IMR-90 (cell line): ENCODE measurements at regions not wholly inside any gene's neighbourhood (a gene's known extent, or its start where the extent isn't known, plus 50 kb on each side); places are given as distances from the start of the nearest gene placed in this dataset.

Source experiments
- ATAC-seq: fragments of 200-7000 bp; cut with Tn5 transposase; 2 replicates; pipeline ENCODE4 v1.9.1; 2020; ENCODE audit warnings: low read depth, mild to moderate bottlenecking, moderate library complexity
- BruUV-seq: library from RNA; stranded (reverse); fragments of 400-500 nt; replicated peaks from 2 replicates; lab custom pipeline; 2021; lab: Mats Ljungman, UMichigan
- CTCF ChIA-PET: fragments of 300-600 bp; formaldehyde crosslinking; extraction: SDS; loops from one replicate; lab custom pipeline; 2021; ENCODE audit warnings: antibody characterized with exemption; lab: Yijun Ruan, JAX
- POLR2A ChIA-PET: fragments of 300-600 bp; sonication (Branson Sonifier 250); formaldehyde crosslinking; loops from one replicate; lab custom pipeline; 2022; ENCODE audit warnings: antibody characterized with exemption; ENCODE audit not compliant: unreplicated experiment; lab: Charles Lee
- DNase-seq: peaks from one replicate; pipeline ENCODE4 v3.0.0; 2013
- H2AFZ ChIP-seq: replicated peaks from 2 replicates; pipeline ENCODE3; 2013; ENCODE audit warnings: low read length, mild to moderate bottlenecking; ENCODE audit not compliant: poor library complexity
- H2AK5ac ChIP-seq: 2 replicates; pipeline ENCODE4 v1.6.1; 2013; ENCODE audit warnings: low read depth, low read length, inconsistent platforms
- H2AK9ac ChIP-seq: replicated peaks from 2 replicates; pipeline ENCODE3; 2013; ENCODE audit warnings: mild to moderate bottlenecking, low read depth, low read length, moderate library complexity; ENCODE audit not compliant: poor library complexity
- H2BK120ac ChIP-seq: 2 replicates; pipeline ENCODE4 v1.6.1; 2013; ENCODE audit warnings: low read depth, low read length, inconsistent platforms
- H2BK15ac ChIP-seq: 3 replicates; pipeline ENCODE4 v1.6.1; 2013; ENCODE audit warnings: low read depth, low read length, inconsistent platforms
- H2BK20ac ChIP-seq: 2 replicates; pipeline ENCODE4 v1.6.1; 2013; ENCODE audit warnings: low read depth, mild to moderate bottlenecking, inconsistent platforms, low read length, moderate library complexity
- H2BK5ac ChIP-seq: 2 replicates; pipeline ENCODE4 v1.6.1; 2013; ENCODE audit warnings: mild to moderate bottlenecking, low read depth, low read length, inconsistent platforms; ENCODE audit not compliant: poor library complexity, severe bottlenecking
- H3K14ac ChIP-seq: replicated peaks from 2 replicates; pipeline ENCODE4 v1.6.1; 2013; ENCODE audit warnings: low read depth, low read length, inconsistent platforms
- H3K18ac ChIP-seq: 2 replicates; pipeline ENCODE4 v1.6.1; 2013; ENCODE audit warnings: low read depth, low read length, control low read depth
- H3K23ac ChIP-seq: 2 replicates; pipeline ENCODE4 v1.6.1; 2013; ENCODE audit warnings: low read depth, low read length, inconsistent platforms
- H3K27ac ChIP-seq: 2 replicates; pipeline ENCODE4 v1.5.1; 2013; ENCODE audit warnings: mild to moderate bottlenecking, control low read depth, low read length; ENCODE audit not compliant: insufficient read depth
- H3K27me3 ChIP-seq: 2 replicates; pipeline ENCODE4 v1.6.1; 2013; ENCODE audit warnings: low read length; ENCODE audit not compliant: control insufficient read depth, insufficient read depth
- H3K36me3 ChIP-seq: 2 replicates; pipeline ENCODE4 v1.6.1; 2013; ENCODE audit warnings: low read length, mixed read lengths; ENCODE audit not compliant: control insufficient read depth, insufficient read depth
- H3K4ac ChIP-seq: 2 replicates; pipeline ENCODE4 v1.6.1; 2013; ENCODE audit warnings: low read depth, low read length, inconsistent platforms
- H3K4me1 ChIP-seq: 2 replicates; pipeline ENCODE4 v1.6.1; 2013; ENCODE audit warnings: low read length, mixed read lengths; ENCODE audit not compliant: control insufficient read depth, insufficient read depth
- H3K4me2 ChIP-seq: 2 replicates; pipeline ENCODE4 v1.6.1; 2013; ENCODE audit warnings: low read depth, mild to moderate bottlenecking, control low read depth, low read length, moderate library complexity
- H3K4me3 ChIP-seq: 2 replicates; pipeline ENCODE4 v1.5.1; 2013; ENCODE audit warnings: low read depth, mild to moderate bottlenecking, control low read depth, low read length, moderate library complexity; ENCODE audit not compliant: insufficient read depth
- H3K56ac ChIP-seq: 2 replicates; pipeline ENCODE4 v1.6.1; 2013; ENCODE audit warnings: low read length, inconsistent platforms; ENCODE audit not compliant: insufficient read depth; ENCODE audit errors: extremely low read depth
- H3K79me1 ChIP-seq, 2 experiments: 2 replicates each; pipeline ENCODE4 v1.6.1; 2013; ENCODE audit warnings: low read length in 2 of 2, inconsistent platforms in 1 of 2, low read depth in 1 of 2
- H3K9ac ChIP-seq: 2 replicates; pipeline ENCODE4 v1.6.1; 2013; ENCODE audit warnings: low read depth, low read length, control low read depth
- H3K9me1 ChIP-seq: 2 replicates; pipeline ENCODE4 v1.6.1; 2013; ENCODE audit warnings: low read length, inconsistent platforms; ENCODE audit not compliant: insufficient read depth
- H3K9me3 ChIP-seq: 2 replicates; pipeline ENCODE4 v1.6.1; 2013; ENCODE audit warnings: low read length; ENCODE audit not compliant: control insufficient read depth, insufficient read depth
- H4K20me1 ChIP-seq: 2 replicates; pipeline ENCODE4 v1.6.1; 2013; ENCODE audit warnings: low read length, inconsistent platforms; ENCODE audit not compliant: insufficient read depth
- H4K5ac ChIP-seq: 2 replicates; pipeline ENCODE4 v1.6.1; 2013; ENCODE audit warnings: mild to moderate bottlenecking, low read depth, low read length, control low read depth
- H4K8ac ChIP-seq, 2 experiments: 2 replicates each; pipeline ENCODE4 v1.6.1; 2013; ENCODE audit warnings: low read depth in 2 of 2, low read length in 2 of 2, control low read depth in 1 of 2, inconsistent platforms in 1 of 2
- H4K91ac ChIP-seq: 2 replicates; pipeline ENCODE4 v1.6.1; 2013; ENCODE audit warnings: low read depth, low read length, inconsistent platforms; ENCODE audit not compliant: insufficient read depth
- BHLHE40 ChIP-seq: fragments of 150-350 bp; IDR thresholded peaks from 2 replicates; pipeline ENCODE4 v1.6.1; 2016; ENCODE audit warnings: mild to moderate bottlenecking, low read depth, low read length
- CHD1 ChIP-seq: IDR thresholded peaks from 2 replicates; pipeline ENCODE4 v1.6.1; 2012; ENCODE audit warnings: low read depth, low read length, improper control_type of control experiment
- FOS ChIP-seq: fragments of 150-350 bp; IDR thresholded peaks from 2 replicates; pipeline ENCODE4 v1.6.1; 2016; ENCODE audit warnings: low read depth, low read length
- MAFK ChIP-seq: IDR thresholded peaks from 2 replicates; pipeline ENCODE4 v1.6.1; 2012; ENCODE audit warnings: low read depth, low read length, improper control_type of control experiment
- MXI1 ChIP-seq: IDR thresholded peaks from 2 replicates; pipeline ENCODE4 v1.6.1; 2012; ENCODE audit warnings: low read depth, mild to moderate bottlenecking, low read length, moderate library complexity, borderline replicate concordance
- NFE2L2 ChIP-seq: fragments of 150-350 bp; IDR thresholded peaks from 2 replicates; pipeline ENCODE4 v1.6.1; 2016; ENCODE audit warnings: low read depth, mild to moderate bottlenecking, low read length
- RAD21 ChIP-seq: IDR thresholded peaks from 2 replicates; pipeline ENCODE4 v1.6.1; 2012; ENCODE audit warnings: low read length, improper control_type of control experiment
- WGBS, 2 experiments: methylation state at CpG; one replicate each; pipeline versions ENCODE4 v1.1.5 to v1.1.7; 2013; ENCODE audit warnings: missing lambda C conversion rate in 2 of 2; ENCODE audit not compliant: insufficient read length in 1 of 2; ENCODE audit errors: extremely low coverage in 2 of 2; 5-methylcytosine and 5-hydroxymethylcytosine counted together
- dilution Hi-C: fragments of 300-500 bp; cut with HindIII; formaldehyde crosslinking; loops from one replicate; pipeline ENCODE4 v1.14.3; 2018; ENCODE audit warnings: low sequenced_read_pairs; ENCODE audit not compliant: unreplicated experiment
- in situ Hi-C: fragments of 300-500 bp; cut with MboI; formaldehyde crosslinking; loops from 3 replicates; pipeline ENCODE4 v1.14.3; 2019; ENCODE audit warnings: low sequenced_read_pairs, inconsistent platforms, mixed read lengths
- intact Hi-C: fragments of 100-400 bp; cut with micrococcal nuclease; formaldehyde crosslinking; loops from 2 replicates; pipeline ENCODE4 v1.10.0; 2022

GRCh38 chr5:50559955-50560354, 106.5 kb upstream of the PARP8 start:
- Histone ChIP-seq H4K91ac (no peak overlapping the region), H3K4me1 (no peaks in the 10 kb centered on the region), H2AFZ (no peak overlapping the region), H3K4me3 (no peak overlapping the region), H3K14ac (no peak overlapping the region), H4K20me1 (no peaks in the 10 kb centered on the region), H3K36me3 (no peaks in the 10 kb centered on the region), H2BK5ac (no peak overlapping the region), H2BK120ac (no peak overlapping the region), H3K9me3 (no peaks in the 10 kb centered on the region), H3K18ac (no peak overlapping the region), H3K4ac (no peak overlapping the region), H4K5ac (no peak overlapping the region), H3K27me3 (no peaks in the 10 kb centered on the region), H2BK15ac (no peak overlapping the region), H2BK20ac (no peak overlapping the region), H2AK5ac (no peak overlapping the region), H3K23ac (no peak overlapping the region), H4K8ac (no peak overlapping the region), H3K9ac (no peak overlapping the region), H3K56ac (no peak overlapping the region), H2AK9ac (no peak overlapping the region), H3K79me1 (no peaks in the 10 kb centered on the region), H3K27ac (no peak overlapping the region), H3K4me2 (no peak overlapping the region), H3K9me1 (no peaks in the 10 kb centered on the region)
- CTCF ChIA-PET, result no interaction called here
- BruUV-seq, result no TSS peak
- ATAC-seq, result no peak
- no peak for DNase-seq
- in situ Hi-C loops, result no loop called here
- dilution Hi-C loops, result no loop called here
- no CpG with 5 or more reads among the region's 1 CpG for WGBS, 2 experiments
- intact Hi-C loops, result no loop called here
- POLR2A ChIA-PET, result no interaction called here
- no peak for TF ChIP-seq RAD21
- TF ChIP-seq BHLHE40, result no peak
- no peak for TF ChIP-seq MXI1
- no peak for TF ChIP-seq CHD1
- no peak for TF ChIP-seq FOS
- no peak for TF ChIP-seq NFE2L2
- TF ChIP-seq MAFK, result no peak
